NCI-H1417 (cell line): ENCODE measurements at regions not wholly inside any gene's neighbourhood (a gene's known extent, or its start where the extent isn't known, plus 50 kb on each side); places are given as distances from the start of the nearest gene placed in this dataset.
A peak's percentile ranks its signal among the peaks of the same experiment; 100 is the strongest.

Experiments
- DNase-seq, 3 experiments: peaks; one replicate each; lab custom pipeline; 2025; lab: John Stamatoyannopoulos, UW

DNA sequence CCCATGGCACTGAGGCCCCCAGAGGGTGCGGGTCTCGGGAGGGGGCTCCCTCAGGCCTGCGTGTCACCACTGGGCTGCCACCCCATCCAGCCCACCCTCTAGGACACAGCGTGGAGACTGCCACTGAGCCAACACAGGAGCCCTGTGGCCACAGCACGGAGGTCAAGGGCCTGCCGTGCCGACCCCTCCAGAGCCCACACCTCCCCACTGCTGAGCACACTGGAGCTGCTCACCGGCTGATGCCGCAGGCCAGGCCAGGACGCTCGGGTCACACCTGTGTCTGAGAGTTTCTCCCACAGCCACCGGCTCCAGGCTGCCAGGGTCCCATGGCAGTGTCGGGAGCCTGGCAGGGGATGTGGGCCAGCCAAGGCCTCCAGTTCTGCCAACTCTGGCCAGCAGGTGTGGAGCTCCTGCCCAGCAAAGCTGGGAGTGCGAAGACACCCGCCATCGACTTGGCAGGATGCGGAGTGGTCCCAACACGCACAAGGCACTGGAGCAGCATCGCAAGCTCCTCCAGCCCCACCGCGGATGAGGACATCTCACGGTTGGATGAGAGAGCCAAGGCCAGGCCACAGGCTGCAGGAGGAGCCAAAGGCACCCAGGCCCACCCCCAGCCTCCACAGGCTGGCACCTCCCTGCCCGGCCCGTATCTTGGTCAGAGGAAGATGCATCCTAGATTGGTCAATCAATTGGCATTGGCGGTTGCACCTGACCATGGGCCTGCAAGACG, 187.1 kb downstream of the BRD1 start:
- DNase-seq, result no peak

DNA sequence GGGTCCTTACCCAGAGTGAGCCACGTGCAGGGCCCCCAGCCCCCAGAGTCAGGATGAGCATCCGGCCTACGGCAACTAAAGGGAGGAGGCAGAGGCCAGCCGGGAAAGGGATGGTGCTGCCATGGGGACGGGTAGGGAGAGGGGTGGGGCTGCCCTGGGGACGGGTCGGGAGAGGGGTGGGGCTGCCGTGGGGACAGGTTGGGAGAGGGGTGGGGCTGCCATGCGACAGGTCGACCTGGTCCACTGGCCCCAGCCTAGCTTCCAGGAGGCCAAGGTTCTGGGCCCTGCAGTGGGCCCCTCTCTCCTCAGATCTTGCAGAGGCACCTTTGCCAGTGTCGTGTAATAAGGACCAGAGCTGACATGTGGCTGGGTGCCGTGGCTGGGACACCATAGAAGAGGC, 187.7 kb downstream of the BRD1 start:
- DNase-seq, result no peak

DNA sequence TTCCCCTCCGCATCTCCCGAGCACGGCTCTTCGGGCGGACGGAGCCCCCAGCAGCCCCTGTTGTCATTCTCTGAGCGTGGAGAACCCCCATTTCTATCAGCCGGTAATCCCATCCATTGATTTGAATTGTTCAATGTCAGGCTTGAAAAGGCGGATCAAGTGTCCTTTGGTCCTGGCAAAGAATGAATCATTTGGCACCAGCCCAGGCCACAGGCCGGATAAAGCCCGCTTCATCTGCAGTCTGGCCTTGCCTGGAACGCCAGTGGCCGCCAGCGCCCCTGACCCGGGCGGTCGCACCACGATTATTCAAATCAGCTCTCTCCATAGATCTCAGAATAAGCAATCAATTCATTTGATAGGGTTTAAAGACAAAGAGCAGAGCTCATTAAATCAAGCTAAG, 188.9 kb downstream of the BRD1 start:
- no peak for DNase-seq

DNA sequence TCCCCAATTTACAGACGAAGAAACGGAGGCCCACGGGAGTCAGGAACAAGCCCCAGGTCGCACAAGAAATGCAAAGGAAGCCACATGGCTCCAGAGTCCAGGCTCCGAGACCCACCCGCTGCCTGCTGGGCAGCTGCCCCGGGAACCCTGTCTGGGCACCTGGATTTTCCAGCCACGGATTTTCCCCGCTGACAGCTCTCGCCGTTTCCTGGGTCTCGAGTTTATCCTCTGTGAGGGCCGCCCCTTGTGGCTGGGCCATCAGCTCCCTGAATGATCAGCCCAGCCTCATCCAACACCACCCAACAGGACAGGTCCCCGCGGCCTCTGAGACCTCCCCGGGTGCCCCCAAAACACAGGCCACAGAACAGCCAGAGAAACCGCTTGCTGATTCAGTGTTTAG, 189.7 kb downstream of the BRD1 start:
- no peak for DNase-seq

DNA sequence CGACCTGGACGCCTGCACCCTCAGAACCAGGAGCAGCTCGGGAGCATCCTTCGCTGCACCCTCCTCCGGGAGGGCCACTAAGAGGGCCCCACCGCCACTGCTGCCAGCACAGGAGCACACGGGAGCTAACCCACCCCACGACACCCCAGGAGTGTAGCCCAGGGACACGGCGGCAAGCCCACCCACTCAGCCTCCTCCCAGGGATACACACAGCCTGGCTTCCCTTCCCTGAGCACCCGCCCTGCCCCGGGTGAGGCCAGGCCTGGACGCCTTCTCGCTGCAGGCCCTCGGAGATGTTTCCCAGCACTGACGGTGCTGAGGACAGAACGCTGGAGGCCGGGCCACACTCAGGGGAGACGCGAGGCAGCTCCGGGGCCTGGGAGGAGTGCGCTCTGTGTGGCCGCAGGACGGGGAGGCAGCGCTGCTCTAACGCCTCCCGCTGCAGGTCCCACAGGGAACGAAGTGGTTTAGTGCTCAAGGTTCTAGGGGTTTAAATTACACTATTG, 190.4 kb downstream of the BRD1 start:
- no peak for DNase-seq

DNA sequence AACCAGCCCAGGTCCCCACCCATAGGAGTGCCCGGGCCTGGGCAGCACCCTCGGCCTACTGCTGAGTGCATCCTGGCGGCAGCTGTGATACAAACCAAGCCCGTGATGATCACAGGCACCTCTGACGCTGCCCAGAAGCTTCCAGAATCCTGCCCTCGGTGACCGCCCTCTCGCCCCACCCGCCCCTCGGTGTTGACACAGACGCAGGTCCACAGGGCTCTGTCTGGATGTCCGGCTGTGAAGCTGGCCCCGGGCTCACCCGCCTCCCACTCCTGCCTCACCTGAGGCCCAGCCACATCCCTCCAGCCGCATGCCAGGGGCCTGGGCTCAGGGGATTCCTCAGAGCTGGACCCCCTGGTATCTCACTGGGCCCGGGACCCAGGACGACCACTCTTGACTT, 191.0 kb downstream of the BRD1 start:
- DNase-seq, result no peak

DNA sequence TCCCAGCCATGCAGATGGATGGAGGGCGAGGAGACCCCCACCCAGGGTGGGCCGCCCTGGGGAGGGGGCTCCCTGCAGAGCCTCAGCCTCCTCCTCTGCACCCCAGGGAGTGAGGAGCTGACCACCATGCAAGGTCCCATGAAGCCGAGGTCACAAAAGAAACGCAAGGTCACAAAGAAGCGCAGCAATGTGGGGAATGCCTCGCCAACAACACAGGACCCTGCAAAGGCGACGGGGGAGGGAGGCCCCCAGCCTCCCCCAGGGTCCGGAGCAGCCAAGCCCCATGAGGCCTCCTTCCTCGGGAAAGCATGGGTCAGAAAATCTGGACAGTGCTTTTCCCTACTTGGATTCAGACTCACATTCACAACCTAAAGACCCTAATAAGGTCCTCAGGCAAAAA, 191.5 kb downstream of the BRD1 start:
- no peak for DNase-seq

DNA sequence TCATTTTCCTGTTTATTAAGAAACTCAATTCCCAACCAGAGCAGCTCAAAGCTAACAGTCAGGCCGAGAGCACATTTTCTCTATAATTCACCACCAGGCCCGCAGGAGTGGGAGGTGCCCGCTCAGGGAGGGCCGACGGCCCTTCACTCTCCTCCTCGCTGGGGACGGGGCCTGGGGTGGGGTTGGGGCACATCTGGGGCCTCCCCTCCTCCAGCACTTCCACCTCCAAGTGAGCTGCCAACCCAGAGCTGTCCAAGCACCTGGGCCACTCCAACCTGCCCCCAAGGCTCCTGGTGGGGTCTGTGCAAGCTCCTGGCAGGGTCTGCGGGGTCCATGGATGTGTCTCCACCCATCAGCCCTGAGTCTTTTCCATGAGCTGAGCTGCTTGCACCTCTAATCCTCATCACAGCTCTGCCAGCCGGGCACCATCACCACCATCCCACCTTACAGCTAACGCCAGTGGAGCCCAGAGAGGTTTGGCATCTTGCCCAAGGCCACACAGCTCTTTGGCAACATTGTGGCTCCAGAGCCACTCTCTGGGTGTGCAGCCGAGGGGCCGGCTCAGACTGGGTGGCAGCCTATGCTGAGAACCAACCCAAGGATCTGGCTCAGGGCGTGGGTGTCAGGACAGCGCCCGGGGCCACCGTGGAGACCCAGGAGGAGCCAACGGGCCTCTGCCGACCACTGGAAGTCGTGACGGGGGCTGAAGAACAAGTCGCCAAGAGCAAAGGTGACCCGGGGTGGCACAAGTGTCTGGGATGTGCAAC, 193.5 kb downstream of the BRD1 start:
- DNase-seq, result no peak

DNA sequence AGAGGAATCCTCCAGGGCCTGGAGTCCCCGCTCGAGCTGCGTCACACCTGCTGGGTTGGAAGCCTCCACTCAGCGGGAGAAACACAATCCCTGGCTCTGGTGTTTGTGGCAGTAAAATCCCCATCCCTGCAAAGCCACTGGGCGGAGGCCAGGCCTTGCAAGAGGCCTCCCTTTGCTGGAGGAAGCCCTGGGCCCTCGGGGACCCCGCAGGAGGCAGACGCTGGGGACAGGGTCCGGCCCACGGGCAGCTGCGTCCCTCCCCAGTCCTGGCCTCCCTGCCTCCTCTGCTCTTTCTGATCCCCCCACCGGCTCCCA, 194.7 kb downstream of the BRD1 start:
- DNase-seq, result peak in 1 of 3 experiments; percentile 18

DNA sequence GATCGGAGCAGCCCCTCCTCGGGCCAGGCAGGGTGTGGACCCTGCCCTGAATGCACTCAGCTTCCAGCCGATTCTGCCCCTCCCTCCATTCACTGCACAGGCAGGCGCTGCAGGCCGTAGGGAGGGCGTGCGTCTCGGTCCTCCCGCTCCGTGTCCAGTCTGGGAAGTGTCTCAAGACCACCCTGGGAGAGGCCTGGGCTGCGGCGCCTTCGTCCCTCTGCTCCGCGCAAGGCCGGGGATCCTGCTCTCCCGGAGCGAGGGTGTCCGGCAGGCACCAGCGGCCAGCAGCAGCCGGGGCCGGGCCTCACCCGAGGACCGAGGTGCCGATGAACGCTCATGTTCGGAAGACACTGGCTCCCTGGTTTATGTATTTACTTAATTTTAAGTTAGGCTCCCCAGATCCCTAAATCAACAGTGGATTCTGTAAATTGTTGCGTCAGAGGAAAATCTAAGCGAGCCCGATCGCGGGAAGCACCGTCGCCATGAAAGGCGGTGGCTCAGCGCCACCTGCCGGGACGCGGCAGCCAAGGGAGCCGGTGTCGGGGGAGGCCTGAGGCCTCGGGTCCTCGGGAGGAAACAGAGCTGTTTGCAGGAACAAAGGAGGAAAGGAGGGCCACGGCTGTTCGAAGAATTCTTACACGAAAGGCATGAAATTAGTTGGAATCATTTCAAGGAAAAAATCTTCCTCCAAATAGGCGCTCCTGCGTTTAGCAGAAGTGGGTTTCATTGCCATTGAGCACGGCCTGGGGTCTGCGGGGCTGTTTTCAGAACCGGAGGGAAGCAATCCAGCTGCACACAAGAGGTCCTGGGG, 195.3 kb downstream of the BRD1 start:
- peak; percentile 31 to 64 (median 33) for DNase-seq

DNA sequence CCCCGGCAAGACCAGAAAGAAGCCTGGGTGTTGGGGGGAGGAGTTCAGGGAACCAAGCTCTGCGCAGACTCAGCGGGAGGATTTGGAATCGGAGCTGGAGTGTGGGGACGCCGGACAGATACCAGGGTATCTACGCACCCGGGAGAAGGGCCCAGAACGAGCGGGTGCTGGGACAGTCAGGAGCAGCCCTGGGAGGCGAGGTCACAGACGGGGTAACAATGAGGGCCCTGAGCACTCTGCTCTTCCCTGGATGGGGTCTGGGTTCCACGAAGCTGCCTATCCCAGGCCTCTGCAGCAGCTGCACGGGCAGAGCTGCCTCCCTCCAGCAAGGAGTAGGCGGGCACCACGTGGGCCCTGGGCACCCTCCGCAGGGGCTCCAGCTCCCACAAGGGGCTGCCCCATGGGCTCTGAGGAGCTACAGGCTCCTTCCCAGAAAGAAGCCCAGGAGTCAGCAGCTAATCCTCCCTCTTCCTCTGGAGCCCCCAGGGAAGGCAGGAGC, 197.2 kb downstream of the BRD1 start:
- no peak for DNase-seq

DNA sequence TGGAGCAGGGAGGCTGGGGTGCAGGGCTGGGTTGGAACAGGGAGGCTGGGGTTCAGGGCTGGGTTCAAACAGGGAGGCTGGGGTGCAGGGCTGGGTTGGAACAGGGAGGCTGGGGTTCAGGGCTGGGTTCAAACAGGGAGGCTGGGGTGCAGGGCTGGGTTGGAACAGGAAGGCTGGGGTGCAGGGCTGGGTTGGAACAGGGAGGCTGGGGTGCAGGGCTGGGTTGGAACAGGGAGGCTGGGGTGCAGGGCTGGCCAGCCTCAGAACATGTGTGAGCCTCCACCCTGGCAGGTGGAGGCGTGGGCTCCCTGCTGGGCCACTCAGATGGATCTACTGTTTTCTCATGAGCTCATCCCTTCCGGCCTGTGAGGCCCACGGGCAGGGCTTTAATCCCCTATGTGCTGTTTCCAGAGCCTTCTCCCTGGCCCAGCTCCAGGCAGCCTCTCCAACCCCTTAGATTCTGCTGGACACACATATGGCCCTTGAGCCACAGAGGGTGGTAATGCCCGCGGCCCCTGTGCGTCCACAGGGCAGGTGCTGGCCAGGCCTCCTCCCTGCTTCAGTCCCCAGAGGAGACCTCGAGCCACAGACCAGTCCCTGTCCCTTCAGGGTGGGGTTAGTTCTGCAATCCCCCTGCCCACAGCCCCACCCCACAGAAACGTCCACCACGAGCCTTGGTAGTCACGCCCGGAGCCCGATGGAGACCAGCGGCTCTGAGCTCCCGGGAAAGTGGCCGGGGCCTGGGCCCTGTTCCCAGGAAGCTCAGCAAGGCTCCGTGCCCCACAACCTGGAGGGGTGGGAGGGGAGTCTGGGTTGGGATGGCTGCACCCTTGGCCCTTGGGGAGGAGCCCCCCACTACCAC, 197.9 kb downstream of the BRD1 start:
- no peak for DNase-seq

DNA sequence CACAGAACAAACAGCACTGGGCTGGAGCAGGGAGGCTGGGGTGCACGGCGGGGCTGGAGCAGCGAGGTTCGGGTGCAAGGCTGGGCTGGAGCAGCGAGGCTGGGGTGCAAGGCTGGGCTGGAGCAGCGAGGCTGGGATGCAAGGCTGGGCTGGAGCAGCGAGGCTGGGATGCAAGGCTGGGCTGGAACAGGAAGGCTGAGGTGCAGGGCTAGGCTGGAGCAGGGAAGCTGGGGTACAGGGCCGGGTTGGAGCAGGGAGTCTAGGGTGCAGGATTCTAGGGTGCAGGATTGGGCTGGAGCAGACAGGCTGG, 198.5 kb downstream of the BRD1 start:
- DNase-seq, result no peak

DNA sequence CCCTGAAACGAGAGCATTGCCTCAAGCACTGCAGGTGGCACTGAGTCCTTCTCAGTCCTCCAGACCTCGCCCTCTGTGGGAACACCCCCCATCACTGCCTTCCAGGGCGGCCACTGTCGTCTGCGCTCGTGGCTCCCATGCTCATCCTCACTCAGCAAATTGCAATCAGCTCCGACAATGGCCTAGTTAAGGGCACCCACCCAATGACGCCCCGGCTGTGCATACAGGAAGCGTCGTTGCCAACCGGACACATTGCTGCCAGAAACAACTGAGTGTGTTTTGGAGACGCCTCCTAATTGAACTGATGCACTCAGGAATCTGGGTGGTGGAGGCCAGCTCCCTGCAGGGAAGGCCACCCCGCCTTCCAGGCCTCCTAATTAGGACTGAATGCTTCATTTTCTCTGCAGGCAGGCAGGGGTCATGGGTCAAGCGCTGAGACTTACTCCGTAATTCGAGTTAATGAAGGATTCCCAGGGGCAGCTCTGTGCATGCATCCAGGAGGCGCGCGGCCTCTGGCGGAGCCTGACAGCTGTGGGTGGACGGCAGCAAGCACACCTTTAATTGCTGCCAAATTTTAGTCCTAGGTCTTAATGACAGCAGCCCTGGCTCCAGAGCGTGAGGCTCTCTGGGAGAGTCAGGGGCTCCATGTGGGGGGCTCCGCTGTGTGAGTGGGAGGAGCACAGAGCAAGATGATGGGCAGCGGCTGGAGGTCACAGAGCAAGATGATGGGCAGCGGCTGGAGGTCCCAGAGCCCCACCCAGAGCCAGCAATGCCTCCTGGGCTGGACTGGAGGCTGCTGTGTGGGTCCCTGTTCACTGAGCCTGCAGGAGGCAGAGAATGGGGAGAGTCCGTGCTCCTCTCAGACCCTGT, 199.0 kb downstream of the BRD1 start:
- DNase-seq, result no peak

DNA sequence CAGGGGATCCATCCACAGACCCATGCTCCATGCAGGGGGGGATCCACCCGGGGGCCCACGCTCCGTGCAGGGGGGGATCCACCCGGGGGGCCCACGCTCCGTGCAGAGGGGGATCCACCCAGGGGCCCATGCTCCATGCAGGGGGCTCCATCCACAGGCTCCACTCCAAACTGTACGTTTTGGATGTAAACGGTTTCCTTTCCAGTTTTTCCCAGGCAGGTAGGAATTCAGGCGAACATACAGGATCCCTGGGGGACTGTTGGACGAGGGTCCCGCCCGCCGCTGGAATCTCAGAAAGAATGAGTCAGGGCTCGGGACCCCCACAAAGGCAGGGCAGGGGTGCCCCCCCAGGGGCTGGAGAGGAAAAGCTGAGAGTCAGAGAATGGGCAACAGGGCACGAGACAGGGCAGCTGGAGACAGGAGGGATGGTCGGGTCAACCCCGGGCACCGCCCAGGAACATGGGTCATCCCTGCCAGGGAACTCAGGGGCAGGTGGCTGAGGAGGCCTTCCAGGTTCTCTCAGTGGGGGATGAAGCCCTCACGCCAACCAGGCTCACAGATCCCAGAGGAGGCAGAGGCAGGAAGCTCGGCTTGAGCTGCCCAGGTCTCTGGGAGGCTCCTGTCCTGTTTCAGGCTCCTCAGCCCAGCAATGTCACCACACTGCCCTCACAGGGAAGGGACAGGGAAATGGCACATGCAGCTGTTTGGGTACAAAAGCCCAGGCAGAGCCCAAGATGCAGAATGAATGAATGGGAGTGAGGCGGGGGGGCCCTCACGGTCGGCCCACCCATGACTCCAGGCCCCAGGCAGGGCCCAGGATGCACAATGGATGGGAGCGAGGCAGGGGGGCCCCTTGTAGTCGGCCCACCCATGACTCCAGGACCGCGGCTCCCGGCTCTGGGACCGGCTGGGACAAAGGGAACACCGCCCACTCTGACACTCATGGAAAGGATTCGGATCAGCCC, 200.2 kb downstream of the BRD1 start:
- DNase-seq, result no peak

DNA sequence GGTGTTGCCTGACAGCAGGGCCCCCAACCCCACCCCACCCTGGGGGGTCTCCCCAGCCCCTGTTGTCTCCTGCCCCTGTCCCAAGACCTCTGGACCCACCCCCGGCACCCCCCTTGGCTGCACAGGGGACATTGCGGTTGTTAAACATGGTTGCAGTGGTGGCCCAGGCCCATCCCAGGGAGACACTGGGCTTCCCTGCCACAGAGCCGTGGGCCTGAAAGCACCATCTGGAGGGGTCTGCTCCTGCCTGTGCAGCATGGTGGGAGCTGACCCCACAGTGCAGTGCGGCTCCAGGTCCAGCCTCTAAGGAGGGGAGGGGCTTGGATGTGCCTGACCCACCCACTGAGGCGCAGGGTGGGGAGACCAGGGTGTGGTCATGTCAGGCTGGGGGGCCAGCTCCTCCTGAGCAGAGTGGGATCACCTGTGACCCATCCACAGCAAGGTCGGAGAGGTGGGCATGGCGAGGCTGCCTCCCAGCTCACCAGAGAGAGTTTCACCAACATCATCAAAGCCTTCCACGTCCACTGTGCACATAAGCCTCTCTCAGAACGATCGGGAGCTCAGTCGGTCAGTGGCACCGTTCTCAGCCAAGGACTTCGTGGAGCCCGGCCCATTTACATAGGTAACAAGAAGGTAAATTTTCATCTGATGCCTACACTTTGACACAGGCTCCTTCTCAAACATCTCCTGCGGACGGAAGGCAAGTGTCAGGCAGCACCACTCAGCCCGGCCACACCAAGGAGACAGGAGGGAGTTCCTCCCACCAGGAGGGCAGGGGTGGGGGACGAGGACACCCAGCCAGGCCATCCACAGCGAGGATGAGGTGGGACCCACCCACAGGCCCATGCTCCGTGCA, 201.1 kb downstream of the BRD1 start:
- DNase-seq, result no peak

DNA sequence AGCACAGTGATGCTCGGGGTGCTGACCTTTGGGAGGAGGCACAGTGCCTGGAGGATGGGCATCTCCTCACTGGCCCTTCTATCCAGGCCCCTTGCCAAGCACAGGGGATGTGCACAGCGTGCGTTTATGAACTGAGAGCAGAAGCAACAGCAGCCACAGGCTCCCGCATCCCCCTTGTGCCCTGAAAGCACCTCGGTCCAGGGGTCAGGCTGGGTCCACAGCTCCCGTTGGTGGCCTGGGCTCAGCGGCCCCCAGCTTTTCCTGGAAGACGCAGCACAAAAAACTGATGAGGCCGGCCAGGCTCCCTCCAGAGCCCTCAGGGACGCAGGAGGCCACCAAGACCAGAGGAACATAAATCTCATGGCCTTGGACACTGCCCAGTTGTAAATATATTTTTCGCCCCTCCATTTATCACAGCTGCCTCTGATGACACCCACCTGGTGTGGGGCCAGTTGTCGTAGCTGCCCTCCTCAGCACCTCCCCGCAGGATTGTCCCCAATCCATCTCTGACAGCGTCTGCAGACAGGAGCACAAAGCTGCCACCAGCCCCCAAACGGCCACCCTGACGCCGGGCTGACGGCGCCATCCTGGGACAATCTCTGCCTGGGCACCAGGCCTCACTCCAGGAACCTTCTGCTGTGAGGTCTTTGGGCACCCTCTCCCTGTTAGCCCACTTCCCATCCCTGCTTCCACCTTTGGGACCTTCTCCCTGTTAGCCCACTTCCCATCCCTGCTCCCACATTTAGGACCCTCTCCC, 203.1 kb downstream of the BRD1 start:
- no peak for DNase-seq

DNA sequence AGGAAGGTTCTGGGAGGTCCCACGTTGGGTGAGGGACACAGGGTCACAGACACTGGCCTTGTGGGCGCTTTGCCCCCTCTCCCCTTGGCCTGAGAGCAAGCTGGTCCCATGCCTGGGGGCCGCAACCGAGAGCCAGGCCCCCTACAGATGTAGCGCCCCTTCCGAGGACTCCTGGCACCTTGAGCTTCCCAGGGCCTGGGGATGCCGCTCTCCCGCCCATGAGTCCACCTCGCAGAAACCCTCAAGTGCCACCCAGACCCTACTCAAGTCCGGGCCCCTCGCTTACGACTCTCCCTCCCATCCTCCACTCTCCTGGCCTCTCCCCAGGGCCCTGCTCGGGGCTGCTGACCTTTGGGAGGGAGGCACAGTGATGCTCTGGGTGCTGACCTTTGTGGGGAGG, 204.0 kb downstream of the BRD1 start:
- DNase-seq, result no peak
